A673 (cell line): ENCODE measurements at regions not wholly inside any gene's neighbourhood (a gene's known extent, or its start where the extent isn't known, plus 50 kb on each side); places are given as distances from the start of the nearest gene placed in this dataset.

Source experiments
- CTCF ChIP-seq: fragments of 300-800, 200-600 bp; sonication (generic); conservative IDR thresholded peaks from 2 replicates; pipeline ENCODE4 v1.5.1; 2017; ENCODE audit warnings: low read depth, mild to moderate bottlenecking, antibody characterized with exemption, low read length, moderate library complexity, mixed read lengths
- EZH2 ChIP-seq: fragments of 200-600 bp; sonication (generic); IDR thresholded peaks from 2 replicates; pipeline ENCODE4 v1.6.1; 2017; ENCODE audit warnings: borderline replicate concordance, low read depth, mild to moderate bottlenecking, mixed read lengths, antibody characterized with exemption, low read length; ENCODE audit not compliant: poor library complexity, severe bottlenecking

- no peak for TF ChIP-seq CTCF
- TF ChIP-seq EZH2, result no peak
These were observed 381.9 kb downstream of the THBS2 start for GRCh38 chr6:168871642-168872315.
